ENCODE measurements at regions not wholly inside any gene's neighbourhood (a gene's known extent, or its start where the extent isn't known, plus 50 kb on each side); places are given as distances from the start of the nearest gene placed in this dataset.

DNA sequence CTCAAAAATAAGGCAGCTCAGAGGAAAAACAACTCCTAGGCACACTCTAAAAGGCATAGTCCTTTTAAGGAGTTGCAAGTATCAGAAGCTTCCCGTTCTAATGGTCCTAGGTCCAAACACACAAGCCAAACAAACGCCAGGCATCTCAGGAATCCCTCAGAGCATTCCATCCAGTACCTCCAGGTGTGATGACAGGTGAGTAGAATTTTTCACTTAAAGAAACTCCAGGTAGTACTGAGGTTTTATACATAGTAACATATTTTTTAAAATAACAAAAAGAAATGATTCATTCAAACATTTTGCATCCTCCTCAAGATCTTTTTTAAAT, 1092.3 kb downstream of the TUSC7 start:
- TF ChIP-seq, protein P1, sequence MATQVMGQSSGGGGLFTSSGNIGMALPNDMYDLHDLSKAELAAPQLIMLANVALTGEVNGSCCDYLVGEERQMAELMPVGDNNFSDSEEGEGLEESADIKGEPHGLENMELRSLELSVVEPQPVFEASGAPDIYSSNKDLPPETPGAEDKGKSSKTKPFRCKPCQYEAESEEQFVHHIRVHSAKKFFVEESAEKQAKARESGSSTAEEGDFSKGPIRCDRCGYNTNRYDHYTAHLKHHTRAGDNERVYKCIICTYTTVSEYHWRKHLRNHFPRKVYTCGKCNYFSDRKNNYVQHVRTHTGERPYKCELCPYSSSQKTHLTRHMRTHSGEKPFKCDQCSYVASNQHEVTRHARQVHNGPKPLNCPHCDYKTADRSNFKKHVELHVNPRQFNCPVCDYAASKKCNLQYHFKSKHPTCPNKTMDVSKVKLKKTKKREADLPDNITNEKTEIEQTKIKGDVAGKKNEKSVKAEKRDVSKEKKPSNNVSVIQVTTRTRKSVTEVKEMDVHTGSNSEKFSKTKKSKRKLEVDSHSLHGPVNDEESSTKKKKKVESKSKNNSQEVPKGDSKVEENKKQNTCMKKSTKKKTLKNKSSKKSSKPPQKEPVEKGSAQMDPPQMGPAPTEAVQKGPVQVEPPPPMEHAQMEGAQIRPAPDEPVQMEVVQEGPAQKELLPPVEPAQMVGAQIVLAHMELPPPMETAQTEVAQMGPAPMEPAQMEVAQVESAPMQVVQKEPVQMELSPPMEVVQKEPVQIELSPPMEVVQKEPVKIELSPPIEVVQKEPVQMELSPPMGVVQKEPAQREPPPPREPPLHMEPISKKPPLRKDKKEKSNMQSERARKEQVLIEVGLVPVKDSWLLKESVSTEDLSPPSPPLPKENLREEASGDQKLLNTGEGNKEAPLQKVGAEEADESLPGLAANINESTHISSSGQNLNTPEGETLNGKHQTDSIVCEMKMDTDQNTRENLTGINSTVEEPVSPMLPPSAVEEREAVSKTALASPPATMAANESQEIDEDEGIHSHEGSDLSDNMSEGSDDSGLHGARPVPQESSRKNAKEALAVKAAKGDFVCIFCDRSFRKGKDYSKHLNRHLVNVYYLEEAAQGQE (IDR thresholded peaks at IDR 0.05; ENCODE audit: insufficient read depth in 1 of 2, low read depth in 2 of 2, low read length in 2 of 2): no peak
- TF ChIP-seq POLR2AphosphoS5 (IDR thresholded peaks at IDR 0.05; ENCODE audit: low read depth, low read length) (no peak), SIN3A (IDR thresholded peaks at IDR 0.05; ENCODE audit: borderline replicate concordance, insufficient read depth, low read length) (no peak), TAF1 (IDR thresholded peaks at IDR 0.05; ENCODE audit: borderline replicate concordance, insufficient read depth, low read length) (no peak), FOXP2 (optimal IDR thresholded peaks at IDR 0.05; ENCODE audit: borderline replicate concordance, extremely low read depth, extremely low read length, insufficient read depth) (no peak)

Measured in PFSK-1 (cell line).